Smooth muscle cell (in vitro differentiated cells): ENCODE measurements at regions not wholly inside any gene's neighbourhood (a gene's known extent, or its start where the extent isn't known, plus 50 kb on each side); places are given as distances from the start of the nearest gene placed in this dataset.

Experiments used
- DNase-seq: peaks from one replicate; lab custom pipeline; 2025; ENCODE audit not compliant: unreplicated experiment; lab: John Stamatoyannopoulos, UW
- H2AFZ ChIP-seq: fragments of 200-600 bp; sonication (generic); 2 replicates; pipeline ENCODE4 v1.6.0; 2016; ENCODE audit warnings: antibody characterized with exemption, low read depth, mild to moderate bottlenecking
- H3F3A ChIP-seq: fragments of 200-600 bp; sonication (generic); 2 replicates; pipeline ENCODE4 v1.6.0; 2017; ENCODE audit warnings: antibody characterized with exemption, low read depth
- H3K27ac ChIP-seq: fragments of 200-600 bp; sonication (generic); 2 replicates; pipeline ENCODE4 v1.5.1; 2016; ENCODE audit warnings: low read depth, mild to moderate bottlenecking
- H3K27me3 ChIP-seq: fragments of 200-600 bp; sonication (generic); 2 replicates; pipeline ENCODE4 v1.6.1; 2016; ENCODE audit warnings: low read depth, mild to moderate bottlenecking
- H3K36me3 ChIP-seq: fragments of 200-600 bp; sonication (generic); 2 replicates; pipeline ENCODE4 v1.5.1; 2016; ENCODE audit warnings: low read depth
- H3K4me1 ChIP-seq: fragments of 200-600 bp; sonication (generic); 2 replicates; pipeline ENCODE4 v1.5.1; 2016; ENCODE audit warnings: low read depth
- H3K4me2 ChIP-seq: fragments of 200-600 bp; sonication (generic); 2 replicates; pipeline ENCODE4 v1.6.0; 2016; ENCODE audit warnings: mild to moderate bottlenecking
- H3K4me3 ChIP-seq: fragments of 200-600 bp; sonication (generic); 2 replicates; pipeline ENCODE4 v1.5.1; 2016; ENCODE audit warnings: mild to moderate bottlenecking
- H3K79me2 ChIP-seq: fragments of 200-600 bp; sonication (generic); 2 replicates; pipeline ENCODE4 v1.6.0; 2016; ENCODE audit warnings: low read depth, mild to moderate bottlenecking
- H3K9ac ChIP-seq: fragments of 200-600 bp; sonication (generic); 2 replicates; pipeline ENCODE4 v1.6.0; 2016; ENCODE audit warnings: low read depth
- H3K9me3 ChIP-seq: fragments of 200-600 bp; sonication (generic); replicated peaks from 2 replicates; pipeline ENCODE4 v1.5.1; 2016; ENCODE audit warnings: low read depth
- H4K20me1 ChIP-seq: fragments of 200-600 bp; sonication (generic); 2 replicates; pipeline ENCODE4 v1.6.0; 2016; ENCODE audit warnings: low read depth
- WGBS: methylation state at CpG from one replicate; pipeline ENCODE4 v1.1.7; 2016; ENCODE audit warnings: low lambda C conversion rate; 5-methylcytosine and 5-hydroxymethylcytosine counted together
- TF ChIP-seq, protein P1 (sequence below): fragments of 200-600 bp; sonication (generic); IDR thresholded peaks from 2 replicates; pipeline ENCODE4 v1.5.1; 2017; ENCODE audit warnings: borderline replicate concordance, mild to moderate bottlenecking, antibody characterized with exemption; ENCODE audit not compliant: insufficient read depth, poor library complexity, severe bottlenecking

- Histone ChIP-seq H3K4me3 (no peak overlapping the region), H3K4me1 (peaks cover 3% of the 10 kb centered on the region), H3K36me3 (no peaks in the 10 kb centered on the region), H4K20me1 (no peaks in the 10 kb centered on the region), H3K27ac (no peak overlapping the region), H3K27me3 (no peaks in the 10 kb centered on the region), H2AFZ (no peak overlapping the region), H3K79me2 (no peaks in the 10 kb centered on the region), H3F3A (peaks cover 10% of the 10 kb centered on the region), H3K9ac (no peak overlapping the region), H3K4me2 (no peak overlapping the region), H3K9me3 (no peaks in the 10 kb centered on the region)
- DNase-seq, result no peak
- TF ChIP-seq, protein P1, sequence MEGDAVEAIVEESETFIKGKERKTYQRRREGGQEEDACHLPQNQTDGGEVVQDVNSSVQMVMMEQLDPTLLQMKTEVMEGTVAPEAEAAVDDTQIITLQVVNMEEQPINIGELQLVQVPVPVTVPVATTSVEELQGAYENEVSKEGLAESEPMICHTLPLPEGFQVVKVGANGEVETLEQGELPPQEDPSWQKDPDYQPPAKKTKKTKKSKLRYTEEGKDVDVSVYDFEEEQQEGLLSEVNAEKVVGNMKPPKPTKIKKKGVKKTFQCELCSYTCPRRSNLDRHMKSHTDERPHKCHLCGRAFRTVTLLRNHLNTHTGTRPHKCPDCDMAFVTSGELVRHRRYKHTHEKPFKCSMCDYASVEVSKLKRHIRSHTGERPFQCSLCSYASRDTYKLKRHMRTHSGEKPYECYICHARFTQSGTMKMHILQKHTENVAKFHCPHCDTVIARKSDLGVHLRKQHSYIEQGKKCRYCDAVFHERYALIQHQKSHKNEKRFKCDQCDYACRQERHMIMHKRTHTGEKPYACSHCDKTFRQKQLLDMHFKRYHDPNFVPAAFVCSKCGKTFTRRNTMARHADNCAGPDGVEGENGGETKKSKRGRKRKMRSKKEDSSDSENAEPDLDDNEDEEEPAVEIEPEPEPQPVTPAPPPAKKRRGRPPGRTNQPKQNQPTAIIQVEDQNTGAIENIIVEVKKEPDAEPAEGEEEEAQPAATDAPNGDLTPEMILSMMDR, result no peak
- 93% methylated on average over 12 of the region's 12 CpGs for WGBS
These were observed 507.5 kb downstream of the SHQ1 start for GRCh38 chr3:72340476-72341379.

DNA sequence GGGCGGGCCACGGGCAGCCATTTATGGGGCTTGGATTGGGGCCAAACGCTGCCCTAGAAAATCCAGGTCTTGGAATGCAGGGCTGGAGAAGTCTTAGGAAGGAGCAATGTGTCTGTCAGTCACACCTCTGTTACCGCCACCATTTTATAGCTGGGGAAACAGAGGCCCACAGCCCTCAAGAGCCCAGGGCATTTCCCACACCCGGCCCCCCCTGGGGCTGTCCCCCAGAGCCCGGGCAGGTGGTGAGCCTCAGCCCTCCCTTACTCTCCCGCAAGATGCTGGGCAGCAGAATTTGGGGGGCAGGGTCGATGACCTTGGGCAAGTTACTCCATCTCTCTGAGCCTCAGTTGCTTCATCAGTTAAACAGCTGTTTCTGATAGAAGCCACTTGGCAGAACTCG lies 508.2 kb downstream of the SHQ1 start:
- no peaks in the 10 kb centered on the region for H4K20me1 ChIP-seq
- no peaks in the 10 kb centered on the region for H3K79me2 ChIP-seq
- WGBS, result 89% methylated on average over 8 of the region's 9 CpGs

GRCh38 chr3:72339670-72340030 lies 508.6 kb downstream of the SHQ1 start:
- DNase-seq, result no peak
- Histone ChIP-seq H3K4me1 (peaks cover 11% of the 10 kb centered on the region), H3K27me3 (no peaks in the 10 kb centered on the region), H3K27ac (peak overlapping the region; percentile 95), H3K36me3 (no peaks in the 10 kb centered on the region), H3K79me2 (no peaks in the 10 kb centered on the region), H2AFZ (no peak overlapping the region), H3F3A (peaks cover 10% of the 10 kb centered on the region), H3K9ac (peak overlapping the region; percentile 83), H3K4me2 (peak overlapping the region; percentile 18), H4K20me1 (no peaks in the 10 kb centered on the region), H3K4me3 (no peak overlapping the region), H3K9me3 (no peaks in the 10 kb centered on the region)
- TF ChIP-seq, protein P1, result no peak
- WGBS, result 79% methylated on average over 4 of the region's 4 CpGs

More for the DNA sequence above, 508.2 kb downstream of the SHQ1 start:
- no peak overlapping the region for H3K27ac ChIP-seq
- H3K27me3 ChIP-seq, result no peaks in the 10 kb centered on the region
- no peak overlapping the region for H2AFZ ChIP-seq
- no peaks in the 10 kb centered on the region for H3K9me3 ChIP-seq
- H3F3A ChIP-seq, result peaks cover 10% of the 10 kb centered on the region
- H3K36me3 ChIP-seq, result no peaks in the 10 kb centered on the region
- no peak overlapping the region for H3K9ac ChIP-seq
- no peak for DNase-seq
- no peak overlapping the region for H3K4me3 ChIP-seq
- peaks cover 9% of the 10 kb centered on the region for H3K4me1 ChIP-seq
- TF ChIP-seq, protein P1, result no peak
- H3K4me2 ChIP-seq, result no peak overlapping the region
